Keratinocyte (primary cell): ENCODE measurements at regions not wholly inside any gene's neighbourhood (a gene's known extent, or its start where the extent isn't known, plus 50 kb on each side); places are given as distances from the start of the nearest gene placed in this dataset.

Experiments used
- CTCF ChIP-seq, 3 experiments: IDR thresholded peaks in 1 of 3; conservative IDR thresholded peaks in 1 of 3; optimal IDR thresholded peaks in 1 of 3; 2 replicates in 2 of 3; 3 replicates in 1 of 3; pipeline versions ENCODE3 to v1.5.1; 2011; ENCODE audit warnings: low read length in 3 of 3, mild to moderate bottlenecking in 3 of 3, moderate library complexity in 2 of 3, control low read depth in 1 of 3, inconsistent platforms in 1 of 3; ENCODE audit not compliant: insufficient read depth in 2 of 3; ENCODE audit errors: extremely low read depth in 1 of 3
- EZH2 ChIP-seq: IDR thresholded peaks from one replicate; pipeline ENCODE4 v1.6.1; 2012; ENCODE audit warnings: inconsistent platforms, mild to moderate bottlenecking, low read length, moderate library complexity

GRCh38 chr10:64209561-64209960 lies 688.4 kb downstream of the REEP3 start:
- TF ChIP-seq CTCF (optimal IDR thresholded peaks at IDR 0.05 in 1 of 3, IDR thresholded peaks at IDR 0.05 in 1 of 3, conservative IDR thresholded peaks at IDR 0.05 in 1 of 3; ENCODE audit: extremely low read depth in 1 of 3, insufficient read depth in 2 of 3, low read length in 3 of 3) (no peak), EZH2 (no peak)
